ENCODE measurements at regions not wholly inside any gene's neighbourhood (a gene's known extent, or its start where the extent isn't known, plus 50 kb on each side); places are given as distances from the start of the nearest gene placed in this dataset.

- no peak for TF ChIP-seq PRDM15 (CRISPR knock-in tag; IDR thresholded peaks at IDR 0.05)
- no peak for TF ChIP-seq ATF3 (CRISPR knock-in tag; conservative IDR thresholded peaks at IDR 0.05)
- no peak for TF ChIP-seq SMAD4 (CRISPR knock-in tag; IDR thresholded peaks at IDR 0.05)
- TF ChIP-seq, protein P1, sequence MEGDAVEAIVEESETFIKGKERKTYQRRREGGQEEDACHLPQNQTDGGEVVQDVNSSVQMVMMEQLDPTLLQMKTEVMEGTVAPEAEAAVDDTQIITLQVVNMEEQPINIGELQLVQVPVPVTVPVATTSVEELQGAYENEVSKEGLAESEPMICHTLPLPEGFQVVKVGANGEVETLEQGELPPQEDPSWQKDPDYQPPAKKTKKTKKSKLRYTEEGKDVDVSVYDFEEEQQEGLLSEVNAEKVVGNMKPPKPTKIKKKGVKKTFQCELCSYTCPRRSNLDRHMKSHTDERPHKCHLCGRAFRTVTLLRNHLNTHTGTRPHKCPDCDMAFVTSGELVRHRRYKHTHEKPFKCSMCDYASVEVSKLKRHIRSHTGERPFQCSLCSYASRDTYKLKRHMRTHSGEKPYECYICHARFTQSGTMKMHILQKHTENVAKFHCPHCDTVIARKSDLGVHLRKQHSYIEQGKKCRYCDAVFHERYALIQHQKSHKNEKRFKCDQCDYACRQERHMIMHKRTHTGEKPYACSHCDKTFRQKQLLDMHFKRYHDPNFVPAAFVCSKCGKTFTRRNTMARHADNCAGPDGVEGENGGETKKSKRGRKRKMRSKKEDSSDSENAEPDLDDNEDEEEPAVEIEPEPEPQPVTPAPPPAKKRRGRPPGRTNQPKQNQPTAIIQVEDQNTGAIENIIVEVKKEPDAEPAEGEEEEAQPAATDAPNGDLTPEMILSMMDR (IDR thresholded peaks at IDR 0.05), result no peak
- TF ChIP-seq SP1 (CRISPR knock-in tag; conservative IDR thresholded peaks at IDR 0.05), result no peak
- no peak for TF ChIP-seq ZNF423 (CRISPR knock-in tag; IDR thresholded peaks at IDR 0.05)
- no peak for TF ChIP-seq CBFB (CRISPR knock-in tag; IDR thresholded peaks at IDR 0.05; ENCODE audit: low read depth)
Measured at GRCh38 chr13:87607266-87607665, 63.9 kb upstream of the SLITRK5 start (continued).

DNA sequence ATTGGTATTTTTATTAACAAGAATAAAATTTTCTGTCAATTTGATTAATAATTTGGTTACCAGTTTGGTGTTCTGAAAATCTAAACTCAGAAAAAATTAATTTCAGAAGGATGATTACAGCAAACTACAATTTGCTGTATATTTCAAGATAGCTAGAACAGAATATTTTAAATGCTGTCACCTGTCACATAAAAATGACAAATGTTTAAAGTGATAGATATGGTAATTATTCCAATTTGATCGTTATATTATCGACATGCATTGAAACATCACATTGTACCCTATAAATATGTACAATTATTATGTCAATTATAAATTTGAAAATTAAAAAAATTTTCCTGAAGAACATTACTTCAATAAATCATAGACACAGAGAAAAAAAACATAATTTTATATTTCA, 56.9 kb upstream of the SLITRK5 start:
- no peaks in the 10 kb centered on the region for H3K9me3 Mint-ChIP-seq
- H3K27me3 Mint-ChIP-seq (ENCODE audit: low read depth), result no peaks in the 10 kb centered on the region
- H3K27ac Mint-ChIP-seq, result no peak overlapping the region
- no peaks in the 10 kb centered on the region for H3K36me3 Mint-ChIP-seq
- TF ChIP-seq NR3C1 (CRISPR knock-in tag; conservative IDR thresholded peaks at IDR 0.05; ENCODE audit: low read depth), result no peak
- no peak for TF ChIP-seq KAT7 (CRISPR knock-in tag; IDR thresholded peaks at IDR 0.05; ENCODE audit: borderline replicate concordance)
- ATAC-seq, result no peak
- no peak for DNase-seq (ENCODE audit: low spot score)
- CTCF ChIA-PET, result no interaction called here
- POLR2A ChIA-PET, result no interaction called here
- H3K4me3 Mint-ChIP-seq, result no peak overlapping the region
- H3K4me1 Mint-ChIP-seq, result no peaks in the 10 kb centered on the region

Data from WTC11 (cell line).